ENCODE measurements at regions not wholly inside any gene's neighbourhood (a gene's known extent, or its start where the extent isn't known, plus 50 kb on each side); places are given as distances from the start of the nearest gene placed in this dataset.

- no peak for TF ChIP-seq USF2 (IDR thresholded peaks at IDR 0.05; ENCODE audit: low read length)
- TF ChIP-seq KDM1A (IDR thresholded peaks at IDR 0.05; ENCODE audit: borderline replicate concordance, low read length): no peak
- no peak for TF ChIP-seq CTCF (IDR thresholded peaks at IDR 0.05; ENCODE audit: control extremely low read depth in 1 of 3, insufficient read depth in 1 of 3, low read depth in 1 of 3, low read length in 3 of 3)
- no peak for TF ChIP-seq SAP30 (IDR thresholded peaks at IDR 0.05; ENCODE audit: insufficient read depth, insufficient replicate concordance, low read length)
- no peak for TF ChIP-seq TCF12 (IDR thresholded peaks at IDR 0.05; ENCODE audit: low read depth, low read length)
- no peak for TF ChIP-seq SUZ12 (IDR thresholded peaks at IDR 0.05; ENCODE audit: low read length)
Measured at GRCh38 chr3:18734309-18734708, 309.2 kb upstream of the SATB1 start.

Data from H1 (cell line).